ENCODE measurements at regions not wholly inside any gene's neighbourhood (a gene's known extent, or its start where the extent isn't known, plus 50 kb on each side); places are given as distances from the start of the nearest gene placed in this dataset.

DNA sequence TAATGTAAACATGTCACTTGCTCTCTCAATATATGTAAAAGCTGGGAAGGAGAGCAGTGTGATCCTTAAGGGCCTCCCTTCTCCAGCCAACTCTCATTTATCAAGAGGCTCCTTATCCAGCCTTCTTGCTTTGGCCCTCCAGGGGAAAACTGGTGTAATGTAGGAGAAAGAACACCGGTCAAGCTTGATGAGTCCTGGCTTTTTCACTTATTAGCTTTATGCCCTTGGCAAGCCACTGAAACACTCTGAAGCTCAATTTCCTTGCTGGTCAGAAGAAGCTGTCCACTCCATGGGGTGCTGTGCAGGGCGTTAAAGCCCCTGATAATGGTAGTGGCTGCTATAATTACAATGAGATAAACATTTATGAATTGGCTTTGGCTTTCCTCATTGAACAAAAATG is 251.2 kb upstream of the RBBP8 start:
- TF ChIP-seq, protein P1, sequence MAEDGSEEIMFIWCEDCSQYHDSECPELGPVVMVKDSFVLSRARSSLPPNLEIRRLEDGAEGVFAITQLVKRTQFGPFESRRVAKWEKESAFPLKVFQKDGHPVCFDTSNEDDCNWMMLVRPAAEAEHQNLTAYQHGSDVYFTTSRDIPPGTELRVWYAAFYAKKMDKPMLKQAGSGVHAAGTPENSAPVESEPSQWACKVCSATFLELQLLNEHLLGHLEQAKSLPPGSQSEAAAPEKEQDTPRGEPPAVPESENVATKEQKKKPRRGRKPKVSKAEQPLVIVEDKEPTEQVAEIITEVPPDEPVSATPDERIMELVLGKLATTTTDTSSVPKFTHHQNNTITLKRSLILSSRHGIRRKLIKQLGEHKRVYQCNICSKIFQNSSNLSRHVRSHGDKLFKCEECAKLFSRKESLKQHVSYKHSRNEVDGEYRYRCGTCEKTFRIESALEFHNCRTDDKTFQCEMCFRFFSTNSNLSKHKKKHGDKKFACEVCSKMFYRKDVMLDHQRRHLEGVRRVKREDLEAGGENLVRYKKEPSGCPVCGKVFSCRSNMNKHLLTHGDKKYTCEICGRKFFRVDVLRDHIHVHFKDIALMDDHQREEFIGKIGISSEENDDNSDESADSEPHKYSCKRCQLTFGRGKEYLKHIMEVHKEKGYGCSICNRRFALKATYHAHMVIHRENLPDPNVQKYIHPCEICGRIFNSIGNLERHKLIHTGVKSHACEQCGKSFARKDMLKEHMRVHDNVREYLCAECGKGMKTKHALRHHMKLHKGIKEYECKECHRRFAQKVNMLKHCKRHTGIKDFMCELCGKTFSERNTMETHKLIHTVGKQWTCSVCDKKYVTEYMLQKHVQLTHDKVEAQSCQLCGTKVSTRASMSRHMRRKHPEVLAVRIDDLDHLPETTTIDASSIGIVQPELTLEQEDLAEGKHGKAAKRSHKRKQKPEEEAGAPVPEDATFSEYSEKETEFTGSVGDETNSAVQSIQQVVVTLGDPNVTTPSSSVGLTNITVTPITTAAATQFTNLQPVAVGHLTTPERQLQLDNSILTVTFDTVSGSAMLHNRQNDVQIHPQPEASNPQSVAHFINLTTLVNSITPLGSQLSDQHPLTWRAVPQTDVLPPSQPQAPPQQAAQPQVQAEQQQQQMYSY (CRISPR knock-in tag; IDR thresholded peaks at IDR 0.05): no peak
- no peak for TF ChIP-seq SMAD4 (CRISPR knock-in tag; IDR thresholded peaks at IDR 0.05)
- TF ChIP-seq, protein P2, sequence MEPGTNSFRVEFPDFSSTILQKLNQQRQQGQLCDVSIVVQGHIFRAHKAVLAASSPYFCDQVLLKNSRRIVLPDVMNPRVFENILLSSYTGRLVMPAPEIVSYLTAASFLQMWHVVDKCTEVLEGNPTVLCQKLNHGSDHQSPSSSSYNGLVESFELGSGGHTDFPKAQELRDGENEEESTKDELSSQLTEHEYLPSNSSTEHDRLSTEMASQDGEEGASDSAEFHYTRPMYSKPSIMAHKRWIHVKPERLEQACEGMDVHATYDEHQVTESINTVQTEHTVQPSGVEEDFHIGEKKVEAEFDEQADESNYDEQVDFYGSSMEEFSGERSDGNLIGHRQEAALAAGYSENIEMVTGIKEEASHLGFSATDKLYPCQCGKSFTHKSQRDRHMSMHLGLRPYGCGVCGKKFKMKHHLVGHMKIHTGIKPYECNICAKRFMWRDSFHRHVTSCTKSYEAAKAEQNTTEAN (CRISPR knock-in tag; IDR thresholded peaks at IDR 0.05): no peak

Data from WTC11 (cell line).